ENCODE measurements at regions not wholly inside any gene's neighbourhood (a gene's known extent, or its start where the extent isn't known, plus 50 kb on each side); places are given as distances from the start of the nearest gene placed in this dataset.

DNA sequence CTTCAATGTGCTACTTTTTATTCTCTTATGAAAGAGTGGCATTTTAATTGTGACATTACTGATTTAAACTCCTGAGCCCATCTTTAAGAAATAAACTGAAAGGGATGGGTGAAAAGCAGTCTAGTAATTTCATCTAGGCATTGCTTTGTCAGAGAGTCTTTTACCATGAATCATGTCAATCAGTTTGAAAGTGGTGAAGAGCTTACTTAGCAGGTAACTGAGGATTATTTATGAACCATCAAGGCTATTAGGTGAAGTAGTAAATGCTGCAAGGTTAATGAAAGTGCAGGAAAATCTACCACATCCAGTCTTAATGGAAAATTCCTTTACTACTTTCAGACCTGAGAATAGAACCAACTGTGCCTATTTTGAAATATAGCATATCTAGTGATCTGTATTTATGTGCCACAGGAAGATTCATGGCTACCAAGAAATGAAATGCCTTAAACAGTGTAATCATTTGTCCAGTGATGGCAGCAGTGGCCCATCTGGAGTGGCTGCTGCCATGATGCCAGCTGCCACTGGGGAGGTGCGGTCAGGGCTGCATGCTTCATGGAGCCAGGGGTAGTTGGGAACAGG, 368.9 kb downstream of the SLITRK6 start:
- in situ Hi-C loops (cut with HindIII; ENCODE audit: low sequenced_read_pairs), result no loop called here
- DNase-seq (ENCODE audit: low spot score), result no peak

GRCh38 chr13:85427416-85427815, 371.8 kb downstream of the SLITRK6 start:
- in situ Hi-C loops (cut with HindIII; ENCODE audit: low sequenced_read_pairs), result no loop called here
- DNase-seq (ENCODE audit: low spot score), result no peak

- in situ Hi-C loops (cut with HindIII; ENCODE audit: low sequenced_read_pairs), result no loop called here
- no peak for DNase-seq (ENCODE audit: low spot score)
These were observed 379.1 kb downstream of the SLITRK6 start for GRCh38 chr13:85420136-85420535.

GRCh38 chr13:85419611-85420010, 379.6 kb downstream of the SLITRK6 start:
- no peak for DNase-seq (ENCODE audit: low spot score)
- in situ Hi-C loops (cut with HindIII; ENCODE audit: low sequenced_read_pairs), result no loop called here

DNA sequence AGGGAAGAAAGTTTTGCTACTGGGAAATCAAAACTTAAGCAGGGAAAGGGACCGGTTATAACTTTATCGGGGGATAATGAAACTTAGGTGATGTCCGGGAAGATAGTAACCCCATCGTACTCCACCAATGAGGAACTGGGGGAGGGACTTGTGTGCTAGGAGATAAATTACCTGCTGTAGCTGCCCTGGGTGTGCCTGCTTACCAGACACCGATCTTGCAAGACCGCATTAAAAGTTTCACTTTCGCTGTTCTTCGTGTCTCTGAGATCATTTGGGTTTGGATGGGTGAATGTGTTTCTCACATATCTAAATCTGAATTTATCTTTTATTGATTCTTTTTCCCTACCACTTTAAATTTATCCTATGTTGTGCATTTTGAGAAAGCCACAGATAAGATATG, 381.4 kb downstream of the SLITRK6 start:
- in situ Hi-C loops (cut with HindIII; ENCODE audit: low sequenced_read_pairs), result no loop called here
- DNase-seq (ENCODE audit: low spot score), result no peak

GRCh38 chr13:85413664-85414063, 385.6 kb downstream of the SLITRK6 start:
- DNase-seq (ENCODE audit: low spot score), result no peak
- in situ Hi-C loops (cut with HindIII; ENCODE audit: low sequenced_read_pairs), result no loop called here

- no peak for DNase-seq (ENCODE audit: low spot score)
- in situ Hi-C loops (cut with HindIII; ENCODE audit: low sequenced_read_pairs), result no loop called here
These were observed 386.8 kb downstream of the SLITRK6 start for GRCh38 chr13:85412448-85412847.

GRCh38 chr13:85411591-85411990, 387.6 kb downstream of the SLITRK6 start:
- in situ Hi-C loops (cut with HindIII; ENCODE audit: low sequenced_read_pairs), result no loop called here
- DNase-seq (ENCODE audit: low spot score), result no peak

GRCh38 chr13:85408415-85408814, 390.8 kb downstream of the SLITRK6 start:
- no peak for DNase-seq (ENCODE audit: low spot score)
- in situ Hi-C loops (cut with HindIII; ENCODE audit: low sequenced_read_pairs), result no loop called here

DNA sequence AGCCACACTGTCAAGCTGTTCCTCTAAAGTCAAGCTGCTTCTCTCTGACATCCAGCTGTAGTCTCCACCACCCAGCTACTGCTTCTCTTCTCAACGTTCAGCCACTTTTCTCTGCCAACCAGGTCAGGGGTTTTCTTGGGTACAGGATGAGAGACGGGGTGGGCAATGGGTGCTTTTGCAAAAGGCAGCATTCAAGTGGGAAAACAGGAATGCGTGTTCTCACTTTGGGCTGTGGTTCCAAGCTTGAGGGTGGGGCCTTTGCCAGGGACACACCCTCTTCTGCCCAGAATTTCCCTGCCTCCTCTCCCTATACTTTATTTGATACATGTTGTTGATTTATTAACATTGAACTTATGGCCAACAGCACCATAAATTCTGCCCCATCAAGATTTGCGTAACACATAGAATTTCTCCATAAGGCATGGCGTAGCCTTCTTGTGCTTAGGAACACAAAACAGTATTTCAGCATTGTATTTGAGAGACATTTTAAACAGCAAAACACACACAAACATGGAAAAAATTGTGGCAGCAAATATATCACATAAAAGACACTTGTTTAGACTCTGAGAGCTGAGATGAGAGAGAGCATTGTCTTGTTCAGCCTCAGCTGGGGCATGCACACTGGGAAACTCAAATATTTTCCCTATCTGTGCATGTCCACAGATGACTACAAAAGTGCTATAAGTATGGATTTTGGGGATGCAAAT, 392.8 kb downstream of the SLITRK6 start:
- in situ Hi-C loops (cut with HindIII; ENCODE audit: low sequenced_read_pairs), result no loop called here

DNA sequence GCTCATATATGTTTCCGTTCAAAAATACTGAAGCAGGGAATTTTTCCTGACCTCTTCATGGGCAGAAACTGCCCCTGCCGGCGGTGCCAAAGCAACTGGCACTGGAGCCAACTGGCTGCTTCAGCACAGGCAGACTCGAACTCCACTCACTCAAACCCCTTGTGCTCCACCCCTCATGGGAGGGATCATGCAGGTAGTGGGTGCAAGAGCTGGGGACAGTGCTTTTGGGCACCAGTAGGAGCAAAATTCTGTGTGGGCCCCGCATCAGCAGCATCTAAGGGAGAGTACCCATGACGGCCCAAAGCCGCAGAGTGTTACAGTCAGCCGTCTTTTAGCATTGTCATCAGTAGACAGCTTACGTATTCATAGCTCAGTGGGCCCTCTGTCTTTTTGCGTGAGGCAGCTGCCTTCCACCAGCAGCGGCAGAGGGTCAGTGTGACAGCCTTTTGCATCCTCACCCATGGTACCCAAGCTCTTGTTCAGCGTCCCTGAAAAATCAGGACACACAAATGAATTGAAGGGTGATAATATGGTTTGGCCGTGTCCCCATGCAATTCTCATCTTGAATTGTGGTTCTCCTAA, 393.8 kb downstream of the SLITRK6 start:
- DNase-seq (ENCODE audit: low spot score), result no peak
- in situ Hi-C loops (cut with HindIII; ENCODE audit: low sequenced_read_pairs), result no loop called here

More for the DNA sequence above, 392.8 kb downstream of the SLITRK6 start:
- no peak for DNase-seq (ENCODE audit: low spot score)

DNA sequence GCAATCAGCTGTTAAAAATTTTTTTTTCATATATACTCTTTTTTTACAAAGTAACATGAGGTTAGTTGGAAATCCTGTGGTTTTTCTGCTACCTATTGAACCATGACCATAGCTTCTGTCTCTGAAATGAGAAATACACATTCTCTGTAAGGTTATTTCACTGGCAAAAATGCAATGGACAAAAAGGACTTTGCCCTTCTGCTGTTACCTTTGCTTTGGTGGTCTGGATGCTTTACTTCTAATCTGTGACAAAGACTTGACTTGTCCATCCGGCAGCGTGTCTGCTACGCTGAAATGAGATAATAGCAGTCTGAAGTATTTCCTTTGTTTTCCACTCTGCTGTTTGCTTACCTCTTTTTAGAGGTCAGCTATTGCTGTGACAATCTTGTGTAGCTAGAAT, 412.8 kb downstream of the SLITRK6 start:
- no peak for DNase-seq (ENCODE audit: low spot score)
- in situ Hi-C loops (cut with HindIII; ENCODE audit: low sequenced_read_pairs), result no loop called here

- DNase-seq (ENCODE audit: low spot score), result no peak
- in situ Hi-C loops (cut with HindIII; ENCODE audit: low sequenced_read_pairs), result no loop called here
These were observed 415.9 kb downstream of the SLITRK6 start for GRCh38 chr13:85383291-85383690.

DNA sequence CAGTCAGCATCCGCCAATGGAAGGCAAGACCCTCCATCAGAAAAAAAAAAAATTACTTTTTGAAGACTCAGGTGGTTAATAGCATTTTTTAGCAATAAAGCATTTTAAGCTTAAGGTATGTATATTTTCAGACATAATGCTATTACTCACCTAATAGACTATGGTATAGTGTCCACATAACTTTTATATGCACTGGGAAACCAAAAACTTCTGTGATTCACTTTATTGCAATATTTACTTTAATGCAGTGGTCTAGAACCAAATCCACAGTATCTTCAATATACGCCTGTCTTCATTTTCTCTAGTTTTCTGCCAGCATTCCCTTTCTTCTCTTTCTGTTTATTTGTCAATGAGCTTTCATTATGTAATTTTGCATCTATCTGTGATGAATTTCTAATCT, 418.1 kb downstream of the SLITRK6 start:
- no peak for DNase-seq (ENCODE audit: low spot score)
- in situ Hi-C loops (cut with HindIII; ENCODE audit: low sequenced_read_pairs), result no loop called here

DNA sequence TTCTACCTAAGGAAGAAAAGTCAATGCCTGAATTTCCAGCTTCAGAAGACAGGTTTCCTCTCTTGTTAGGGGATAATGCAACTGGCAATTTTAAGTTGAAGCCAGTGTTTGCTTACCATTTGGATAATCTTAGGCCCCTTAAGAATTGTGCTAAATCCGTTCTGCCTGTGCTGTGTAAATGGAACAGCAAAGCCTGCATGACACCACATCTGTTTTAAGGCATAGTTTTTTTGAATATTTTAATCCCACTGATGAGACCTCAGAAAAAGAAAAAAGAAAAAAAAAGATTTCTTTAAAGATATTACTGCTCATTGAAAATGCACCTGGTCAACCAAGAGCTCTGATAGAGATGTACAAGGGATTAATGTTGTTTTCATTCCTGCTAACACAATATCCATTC, 419.2 kb downstream of the SLITRK6 start:
- in situ Hi-C loops (cut with HindIII; ENCODE audit: low sequenced_read_pairs), result no loop called here
- DNase-seq (ENCODE audit: low spot score), result no peak

DNA sequence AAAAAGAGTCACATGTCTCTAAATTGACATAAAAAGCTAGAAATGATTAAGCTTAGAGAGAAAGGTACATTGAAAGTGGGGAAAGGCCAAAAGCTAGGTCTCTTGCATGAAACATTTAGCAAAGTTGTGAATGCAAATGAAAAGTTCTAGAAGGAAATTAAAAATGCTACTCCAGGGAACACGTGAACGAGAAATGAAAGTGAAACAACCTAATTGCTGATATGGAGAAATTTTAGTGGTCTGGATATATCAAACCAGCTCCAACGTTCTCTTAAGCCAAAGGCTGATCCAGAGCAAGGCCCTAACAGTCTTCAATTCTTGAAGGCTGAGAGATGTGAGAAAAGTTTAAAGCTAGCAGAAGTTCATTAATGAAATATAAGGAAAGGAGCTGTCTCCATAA, 419.8 kb downstream of the SLITRK6 start:
- in situ Hi-C loops (cut with HindIII; ENCODE audit: low sequenced_read_pairs), result no loop called here
- DNase-seq (ENCODE audit: low spot score), result no peak

- in situ Hi-C loops (cut with HindIII; ENCODE audit: low sequenced_read_pairs), result no loop called here
- no peak for DNase-seq (ENCODE audit: low spot score)
These were observed 421.4 kb downstream of the SLITRK6 start for GRCh38 chr13:85377783-85378182.

DNA sequence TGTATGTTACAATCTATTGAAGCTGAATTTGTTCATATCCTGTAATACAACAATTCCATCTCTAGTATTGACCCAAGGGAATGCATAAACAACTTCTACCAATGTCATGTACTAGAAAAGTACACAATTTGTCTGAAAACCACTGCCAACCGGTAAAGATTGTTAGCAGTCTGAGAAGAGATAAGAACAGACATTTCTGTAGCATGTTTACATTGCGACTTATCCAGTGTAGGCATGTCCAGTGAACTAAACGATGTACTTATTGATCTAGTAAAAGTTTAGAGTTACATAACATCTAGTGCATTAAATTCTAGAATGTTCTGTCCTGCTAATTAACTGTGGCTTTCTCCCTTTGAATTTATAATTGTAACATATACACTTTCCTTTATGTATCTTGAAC, 425.9 kb downstream of the SLITRK6 start:
- in situ Hi-C loops (cut with HindIII; ENCODE audit: low sequenced_read_pairs), result no loop called here
- no peak for DNase-seq (ENCODE audit: low spot score)

GRCh38 chr13:85371254-85371653, 428.0 kb downstream of the SLITRK6 start:
- in situ Hi-C loops (cut with HindIII; ENCODE audit: low sequenced_read_pairs), result no loop called here
- DNase-seq (ENCODE audit: low spot score), result no peak

GRCh38 chr13:85368686-85369085, 430.5 kb downstream of the SLITRK6 start:
- in situ Hi-C loops (cut with HindIII; ENCODE audit: low sequenced_read_pairs), result no loop called here
- DNase-seq (ENCODE audit: low spot score), result no peak

GRCh38 chr13:85367887-85368286, 431.3 kb downstream of the SLITRK6 start:
- DNase-seq (ENCODE audit: low spot score), result no peak
- in situ Hi-C loops (cut with HindIII; ENCODE audit: low sequenced_read_pairs), result no loop called here

Measured in G401 (cell line).